ENCODE measurements at regions not wholly inside any gene's neighbourhood (a gene's known extent, or its start where the extent isn't known, plus 50 kb on each side); places are given as distances from the start of the nearest gene placed in this dataset.

DNA sequence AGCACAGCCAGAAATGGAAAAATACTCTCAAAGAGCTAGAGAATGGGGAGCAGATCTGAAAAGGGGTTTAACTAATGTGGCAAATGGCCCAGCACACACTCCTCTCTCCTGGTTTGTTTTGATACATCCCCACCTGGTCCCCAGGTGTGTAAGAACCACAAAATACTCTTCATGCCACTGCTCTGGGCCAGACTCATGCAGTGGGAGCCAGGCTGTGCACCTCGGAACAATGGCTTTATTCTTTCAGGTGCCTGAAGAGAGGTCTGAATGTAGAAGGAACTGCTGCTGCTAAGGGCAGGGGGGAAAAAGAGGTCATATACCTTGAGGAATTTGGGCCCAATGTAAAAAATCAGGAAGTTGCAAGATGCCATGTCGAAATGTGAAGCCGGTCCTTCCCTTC, 123.9 kb upstream of the ADAMTSL1 start:
- Histone ChIP-seq H3K9me3 (no peaks in the 10 kb centered on the region), H3K4me1 (peaks cover 0 to 10% (median 5%) of the 10 kb centered on the region in 9 donors), H3K27me3 (no peaks in the 10 kb centered on the region), H3K27ac (no peak overlapping the region), H3K36me3 (no peaks in the 10 kb centered on the region), H3K4me3 (no peak overlapping the region)
- intact Hi-C loops (cut with DNase I): no loop called here
- DNase-seq (no peak), ATAC-seq (no peak)
- TF ChIP-seq, protein P1, sequence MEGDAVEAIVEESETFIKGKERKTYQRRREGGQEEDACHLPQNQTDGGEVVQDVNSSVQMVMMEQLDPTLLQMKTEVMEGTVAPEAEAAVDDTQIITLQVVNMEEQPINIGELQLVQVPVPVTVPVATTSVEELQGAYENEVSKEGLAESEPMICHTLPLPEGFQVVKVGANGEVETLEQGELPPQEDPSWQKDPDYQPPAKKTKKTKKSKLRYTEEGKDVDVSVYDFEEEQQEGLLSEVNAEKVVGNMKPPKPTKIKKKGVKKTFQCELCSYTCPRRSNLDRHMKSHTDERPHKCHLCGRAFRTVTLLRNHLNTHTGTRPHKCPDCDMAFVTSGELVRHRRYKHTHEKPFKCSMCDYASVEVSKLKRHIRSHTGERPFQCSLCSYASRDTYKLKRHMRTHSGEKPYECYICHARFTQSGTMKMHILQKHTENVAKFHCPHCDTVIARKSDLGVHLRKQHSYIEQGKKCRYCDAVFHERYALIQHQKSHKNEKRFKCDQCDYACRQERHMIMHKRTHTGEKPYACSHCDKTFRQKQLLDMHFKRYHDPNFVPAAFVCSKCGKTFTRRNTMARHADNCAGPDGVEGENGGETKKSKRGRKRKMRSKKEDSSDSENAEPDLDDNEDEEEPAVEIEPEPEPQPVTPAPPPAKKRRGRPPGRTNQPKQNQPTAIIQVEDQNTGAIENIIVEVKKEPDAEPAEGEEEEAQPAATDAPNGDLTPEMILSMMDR (IDR thresholded peaks at IDR 0.05): no peak
- 96 to 97% methylated on average over 3 of the region's 3 CpGs for WGBS, 2 donors

DNA sequence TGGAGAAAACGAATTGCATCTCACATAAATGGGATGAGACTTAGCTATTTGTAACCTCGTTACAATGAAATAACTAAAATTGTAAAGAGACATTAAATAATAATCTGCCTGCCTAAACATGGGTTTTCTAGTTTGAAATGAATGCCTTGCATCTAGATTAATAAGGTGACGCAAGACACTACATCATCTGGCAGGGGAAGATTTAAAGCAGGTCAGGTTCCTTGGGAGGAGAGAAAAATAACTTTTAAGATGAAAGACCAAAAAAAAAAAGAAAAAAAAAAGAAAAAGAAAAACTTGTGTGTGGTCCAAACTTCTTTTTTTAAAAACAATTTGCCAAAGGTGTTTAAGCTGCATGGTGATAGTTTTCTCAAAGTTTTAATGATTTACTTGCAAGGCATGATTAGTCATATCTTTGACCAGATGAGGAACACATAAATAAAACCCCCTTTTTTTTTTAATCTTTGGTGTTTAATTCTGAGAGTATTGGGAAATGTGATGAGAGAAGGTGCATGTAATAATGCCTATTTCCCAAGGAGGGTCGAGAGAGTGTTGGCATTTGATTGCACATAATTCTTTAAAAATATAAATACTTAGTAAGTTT, 122.9 kb upstream of the ADAMTSL1 start:
- no peaks in the 10 kb centered on the region for H3K36me3 ChIP-seq
- 91 to 94% methylated on average over 4 of the region's 4 CpGs for WGBS, 2 donors
- H3K9me3 ChIP-seq: no peaks in the 10 kb centered on the region
- intact Hi-C loops (cut with DNase I): no loop called here
- DNase-seq: no peak
- H3K27me3 ChIP-seq: no peaks in the 10 kb centered on the region
- no peak overlapping the region for H3K27ac ChIP-seq
- TF ChIP-seq, protein P1 (IDR thresholded peaks at IDR 0.05): no peak
- no peak overlapping the region for H3K4me3 ChIP-seq
- ATAC-seq: no peak
- H3K4me1 ChIP-seq: peaks cover 0 to 10% (median 5%) of the 10 kb centered on the region in 9 donors

DNA sequence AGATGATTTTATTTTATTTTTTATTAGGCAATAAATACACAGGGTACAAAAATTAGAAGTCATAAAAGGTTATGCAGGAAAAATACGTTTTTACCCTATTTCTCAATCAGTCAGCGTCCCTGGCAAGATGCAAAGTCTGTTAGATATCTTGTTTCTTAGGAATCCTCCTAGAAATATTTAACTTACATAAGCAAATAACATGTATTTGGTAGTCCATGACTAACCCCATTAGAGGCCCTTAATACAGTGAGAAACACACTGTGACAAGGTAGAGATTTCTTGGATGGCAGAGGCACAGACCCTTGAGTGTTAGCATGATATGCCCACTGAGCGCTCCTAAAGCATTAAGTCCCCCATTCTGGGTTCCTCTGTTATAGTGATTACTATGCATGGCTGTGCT, 121.2 kb upstream of the ADAMTSL1 start:
- H3K27me3 ChIP-seq: no peaks in the 10 kb centered on the region
- H3K4me1 ChIP-seq: peaks cover 0 to 4% (median 2%) of the 10 kb centered on the region in 9 donors
- no peak for ATAC-seq
- TF ChIP-seq, protein P1 (IDR thresholded peaks at IDR 0.05): no peak
- H3K9me3 ChIP-seq: no peaks in the 10 kb centered on the region
- intact Hi-C loops (cut with DNase I): no loop called here
- H3K27ac ChIP-seq: no peak overlapping the region
- DNase-seq: no peak
- no peaks in the 10 kb centered on the region for H3K36me3 ChIP-seq
- no peak overlapping the region for H3K4me3 ChIP-seq
- WGBS, 2 donors: 72 to 89% methylated on average over 3 of the region's 3 CpGs

DNA sequence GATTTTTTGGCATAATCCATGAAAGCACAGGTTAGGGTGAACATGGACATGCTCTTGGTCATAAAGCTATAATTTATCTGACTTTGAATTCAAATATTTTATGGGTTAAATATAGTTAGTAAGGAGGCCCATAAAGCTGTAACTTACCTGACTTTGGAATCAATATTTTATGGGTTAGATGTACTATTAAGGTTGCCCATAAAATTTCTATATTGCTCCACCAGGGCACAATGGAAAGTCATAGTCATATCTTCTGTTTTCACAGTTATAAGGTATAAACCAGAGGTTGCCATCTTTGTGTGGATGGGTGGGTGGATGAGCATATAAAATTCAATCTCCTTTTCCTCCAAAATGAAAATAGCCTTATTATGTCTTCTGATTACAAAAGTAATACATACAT, 120.5 kb upstream of the ADAMTSL1 start:
- TF ChIP-seq, protein P1 (IDR thresholded peaks at IDR 0.05): no peak
- Histone ChIP-seq H3K4me3 (no peak overlapping the region), H3K36me3 (no peaks in the 10 kb centered on the region), H3K27me3 (no peaks in the 10 kb centered on the region), H3K4me1 (no peaks in the 10 kb centered on the region), H3K27ac (no peak overlapping the region), H3K9me3 (no peaks in the 10 kb centered on the region)
- DNase-seq (no peak), ATAC-seq (no peak)
- intact Hi-C loops (cut with DNase I): no loop called here
